Stimulated activated CD8-positive, alpha-beta memory T cell treated with anti-CD3 and anti-CD28 coated beads, Interleukin-15, amount 100 ng/mL, for 1 hour (primary cell): ENCODE measurements at regions not wholly inside any gene's neighbourhood (a gene's known extent, or its start where the extent isn't known, plus 50 kb on each side); places are given as distances from the start of the nearest gene placed in this dataset.
"Not testable (repeated sequence)": the region's sequence is repeated elsewhere in the genome, so short reads cannot be mapped to it uniquely, and the experiment has no call there.

Experiments used
- DNase-seq: peaks from one replicate; pipeline ENCODE4 v3.0.0-alpha.2; 2020; ENCODE audit warnings: low read depth

DNA sequence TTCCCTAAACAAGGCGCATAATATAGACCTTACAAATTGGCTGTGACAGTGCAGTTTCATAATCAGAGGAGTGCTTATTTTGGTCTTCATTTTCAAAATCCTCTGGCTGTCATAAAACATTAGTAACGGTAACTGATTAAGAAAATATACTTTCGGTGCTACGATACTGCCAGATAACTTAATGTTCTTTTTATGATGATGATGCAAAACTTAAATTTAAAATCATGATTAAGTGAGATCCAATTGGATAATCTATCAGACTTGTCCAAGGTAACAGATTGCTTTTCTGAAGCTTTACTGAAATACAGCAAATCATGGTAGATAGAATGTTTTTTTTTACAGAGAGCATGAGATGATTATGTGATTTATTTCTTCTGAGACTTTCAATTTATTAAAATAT, 364.2 kb upstream of the CNTN3 start:
- DNase-seq = no peak

DNA sequence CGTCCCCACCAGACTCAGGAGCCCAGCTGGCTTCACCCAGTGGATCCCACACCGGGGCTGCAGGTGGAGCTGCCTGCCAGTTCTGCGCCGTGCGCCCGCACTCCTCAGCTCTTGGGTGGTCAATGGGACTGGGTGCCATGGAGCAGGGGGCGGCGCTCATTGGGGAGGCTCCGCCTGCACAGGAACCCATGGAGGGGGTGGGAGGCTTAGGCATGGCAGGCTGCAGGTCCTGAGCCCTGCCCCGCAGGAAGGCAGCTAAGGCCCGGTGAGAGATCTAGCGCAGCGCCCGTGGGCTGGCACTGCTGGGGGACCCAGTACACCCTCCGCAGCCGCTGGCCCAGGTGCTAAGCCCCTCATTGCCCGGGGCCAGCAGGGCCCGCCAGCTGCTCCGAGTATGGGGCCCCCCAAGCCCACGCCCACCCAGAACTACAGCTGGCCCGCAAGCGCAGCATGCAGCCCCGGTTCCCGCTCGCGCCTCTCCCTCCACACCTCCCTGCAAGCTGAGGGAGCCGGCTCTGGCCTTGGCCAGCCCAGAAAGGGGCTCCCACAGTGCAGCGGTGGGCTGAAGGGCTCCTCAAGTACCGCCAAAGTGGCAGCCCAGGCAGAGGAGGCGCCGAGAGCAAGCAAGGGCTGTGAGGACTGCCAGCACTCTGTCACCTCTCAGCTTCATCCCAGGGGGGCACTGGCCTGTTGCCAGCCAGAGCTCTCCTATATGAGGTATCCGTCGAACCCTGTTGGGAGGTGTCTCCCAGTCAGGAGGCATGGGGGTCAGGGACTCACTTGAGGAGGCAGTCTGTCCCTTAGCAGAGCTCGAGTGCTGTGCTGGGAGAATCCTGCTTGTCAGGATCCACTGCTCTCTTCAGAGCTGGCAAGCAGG, 370.8 kb upstream of the CNTN3 start:
- DNase-seq = not testable (repeated sequence)

DNA sequence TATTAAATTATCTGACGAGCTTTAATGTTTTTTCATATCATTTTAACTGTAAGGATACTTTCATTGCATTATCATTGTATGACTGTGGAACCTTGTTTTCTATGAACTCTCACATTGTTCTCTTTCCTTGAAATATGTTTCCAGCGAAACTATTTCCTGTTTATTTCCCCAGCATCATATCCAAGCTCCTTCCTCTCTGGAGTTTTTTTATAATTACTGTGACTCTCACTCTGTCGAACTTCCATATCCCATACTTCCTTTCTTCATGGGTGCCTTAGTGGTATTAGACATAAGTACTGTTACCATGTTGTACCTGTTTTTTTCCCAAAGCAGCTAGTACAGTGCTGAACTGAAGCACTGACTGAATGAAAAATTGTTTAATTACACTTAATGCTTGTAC, 373.6 kb upstream of the CNTN3 start:
- no peak for DNase-seq

DNA sequence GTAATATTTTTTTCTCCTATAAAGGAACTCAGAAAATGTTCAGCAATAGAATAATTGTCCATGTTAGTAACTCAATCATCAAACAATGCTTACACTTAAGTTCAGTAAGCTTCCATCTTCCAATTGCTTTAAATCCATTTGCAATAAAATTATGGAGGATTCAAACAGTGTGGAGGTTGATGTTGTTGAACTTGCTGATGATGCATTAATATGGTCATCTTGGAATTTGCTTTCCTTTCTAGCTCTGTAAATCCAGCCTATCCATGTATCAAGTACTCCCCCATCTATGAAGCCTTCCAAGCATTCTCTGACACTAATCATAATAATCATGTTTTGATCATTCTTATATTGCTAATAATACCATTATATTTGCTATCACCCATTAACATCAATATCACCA, 378.4 kb upstream of the CNTN3 start:
- no peak for DNase-seq

DNA sequence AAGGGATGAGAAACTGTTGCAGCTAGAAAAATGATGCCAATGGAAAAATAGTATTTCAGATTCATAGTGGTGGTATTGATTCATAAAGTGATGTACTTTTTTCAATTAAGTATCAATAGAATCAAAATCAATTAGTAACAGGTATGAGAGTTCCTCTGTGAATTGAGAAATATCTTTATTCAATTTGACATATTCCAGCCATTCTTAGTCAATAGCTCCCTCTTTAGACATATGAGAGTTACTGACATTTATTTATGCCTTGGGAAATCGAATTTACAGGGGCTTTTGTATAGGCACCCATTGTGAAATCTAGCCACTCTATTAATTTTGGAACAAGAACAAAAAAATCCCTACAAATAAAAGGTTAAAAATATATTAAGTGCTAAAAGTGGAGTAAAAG, 386.9 kb upstream of the CNTN3 start:
- no peak for DNase-seq

DNA sequence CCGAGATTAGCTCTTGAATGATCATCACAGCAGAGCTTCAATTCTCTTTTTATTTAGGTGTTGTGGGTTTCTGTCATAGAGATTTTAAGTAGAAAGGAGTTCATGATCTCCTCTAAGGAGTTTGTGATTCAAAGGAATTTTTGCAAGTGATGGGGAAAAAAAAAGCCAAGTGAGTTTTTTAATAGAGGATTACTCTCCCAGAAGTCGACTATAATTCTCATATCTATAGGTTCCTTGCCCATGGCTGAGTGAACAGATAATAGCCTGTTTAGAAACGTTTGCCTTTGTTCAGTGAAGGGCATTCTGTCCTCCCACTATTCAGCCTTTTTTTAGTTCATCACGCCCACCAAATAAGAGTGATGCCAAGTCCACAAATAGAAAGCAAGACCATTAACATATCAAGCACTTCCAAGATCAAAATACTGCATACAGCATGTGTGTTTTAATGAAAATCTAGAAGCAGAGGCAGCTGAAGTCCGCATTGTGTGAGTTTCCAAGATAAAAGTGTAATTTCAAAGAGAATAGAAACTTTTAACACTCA, 398.4 kb upstream of the CNTN3 start:
- DNase-seq = no peak

DNA sequence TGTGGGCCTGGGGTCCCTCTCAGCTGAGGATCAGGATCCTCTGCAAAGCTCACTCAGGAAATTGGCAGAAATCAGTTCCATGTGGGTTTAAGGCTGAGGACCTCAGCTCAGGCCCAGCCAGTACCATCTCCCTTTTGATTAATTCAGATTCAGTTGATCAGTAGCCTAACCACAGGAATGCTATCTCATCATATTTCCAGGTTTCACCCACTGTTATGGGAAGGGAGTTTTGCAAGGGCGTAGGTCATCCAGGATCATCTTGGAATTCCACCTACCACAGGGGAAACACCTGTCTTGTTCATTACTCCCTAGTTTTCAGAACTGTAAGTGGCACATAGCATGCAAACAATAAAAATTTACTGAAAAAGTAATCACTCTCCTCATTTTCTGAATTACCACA, 399.5 kb upstream of the CNTN3 start:
- DNase-seq = no peak

DNA sequence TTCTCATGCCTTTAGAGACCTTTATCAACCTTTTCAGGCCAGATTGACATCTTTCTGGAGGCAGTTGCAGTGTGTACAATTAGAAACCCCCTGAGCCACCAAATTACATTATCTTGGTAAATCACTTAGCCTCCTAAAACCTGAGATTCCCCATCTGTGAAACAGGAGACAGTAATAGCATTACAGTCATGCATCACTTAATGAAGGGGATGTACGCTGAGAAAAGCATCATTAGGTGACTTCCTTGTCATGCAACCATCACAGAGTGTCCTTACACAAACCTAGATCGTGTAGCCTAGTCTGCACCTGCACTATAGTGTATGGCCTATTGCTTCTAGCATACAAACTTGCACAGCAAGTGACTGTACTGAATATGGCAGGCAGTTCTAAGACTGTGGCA, 400.8 kb upstream of the CNTN3 start:
- no peak for DNase-seq

DNA sequence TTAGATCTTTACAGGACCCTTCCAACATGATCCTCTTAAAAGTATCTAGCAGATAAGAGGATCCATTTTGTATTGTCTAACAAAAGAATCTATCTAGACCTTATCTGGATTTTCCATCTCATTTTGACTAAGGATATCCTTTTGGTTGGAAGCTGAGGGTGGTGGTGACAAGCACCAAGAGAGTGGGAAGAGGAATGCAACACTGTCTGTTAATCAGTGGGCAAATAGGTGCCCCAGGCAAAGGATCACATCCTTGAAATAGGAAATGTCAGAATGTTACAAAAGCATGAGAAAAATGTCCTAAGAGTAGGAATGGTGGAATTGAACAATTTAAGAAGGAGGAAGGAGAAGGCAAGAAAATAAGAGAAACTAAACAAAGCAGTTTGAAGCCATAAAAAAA, 420.7 kb upstream of the CNTN3 start:
- no peak for DNase-seq

DNA sequence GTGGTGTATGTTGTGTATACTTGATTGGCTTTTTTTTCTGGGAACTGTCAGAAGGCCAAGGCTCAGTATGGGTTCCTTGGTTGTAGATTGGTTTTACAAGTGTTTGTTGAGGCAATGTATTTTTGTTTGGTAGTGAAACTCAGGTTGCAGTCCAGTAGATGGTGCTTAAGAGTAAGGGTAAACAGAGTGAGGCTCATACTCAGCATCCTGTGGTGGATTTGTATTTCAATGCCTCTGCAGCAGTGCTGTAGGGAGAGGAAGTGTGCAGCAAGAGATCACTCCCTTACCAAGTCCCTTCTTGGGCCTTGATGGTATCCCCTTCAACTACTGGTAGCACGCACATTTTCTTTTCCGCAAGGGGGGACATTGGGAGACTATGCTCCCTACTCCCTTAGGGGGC, 428.5 kb upstream of the CNTN3 start:
- no peak for DNase-seq

DNA sequence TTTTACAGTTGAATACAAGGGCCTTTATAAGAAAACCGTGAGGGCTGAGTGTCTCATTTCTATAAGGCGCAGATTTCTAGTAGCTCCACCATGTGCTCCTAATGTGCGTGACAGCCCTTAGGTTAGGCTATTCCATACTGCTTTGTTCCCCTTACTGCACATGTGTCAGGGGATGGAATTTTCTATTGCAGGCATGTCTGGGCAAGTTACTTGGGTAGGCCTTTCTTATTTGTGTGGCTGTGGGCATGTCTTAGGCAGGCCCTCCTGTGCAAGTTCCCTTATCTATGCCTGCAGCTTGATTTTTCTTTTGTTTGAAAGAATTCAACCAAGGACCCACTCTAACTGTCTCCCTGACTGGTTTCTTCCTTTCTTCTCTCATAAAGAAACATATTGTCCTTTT, 434.2 kb upstream of the CNTN3 start:
- no peak for DNase-seq

DNA sequence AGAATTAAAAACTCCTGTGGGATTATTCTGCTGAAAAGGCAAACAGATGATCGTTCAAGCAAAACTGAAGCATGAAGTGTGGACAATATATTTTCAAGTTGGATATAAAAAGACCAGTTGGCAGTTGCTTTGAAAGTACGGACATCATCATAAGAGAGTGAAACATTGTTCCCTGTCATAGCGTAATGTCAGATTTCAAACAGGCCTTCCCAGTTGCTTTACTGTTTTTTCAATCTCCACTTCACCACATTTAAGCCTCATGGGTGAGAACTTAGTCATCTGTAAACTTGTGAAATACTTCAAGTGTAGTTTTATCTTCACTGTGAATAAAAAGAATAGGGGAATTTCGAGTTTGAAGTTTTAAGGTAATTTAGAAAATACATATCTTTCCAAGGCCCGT, 435.1 kb upstream of the CNTN3 start:
- DNase-seq = no peak

DNA sequence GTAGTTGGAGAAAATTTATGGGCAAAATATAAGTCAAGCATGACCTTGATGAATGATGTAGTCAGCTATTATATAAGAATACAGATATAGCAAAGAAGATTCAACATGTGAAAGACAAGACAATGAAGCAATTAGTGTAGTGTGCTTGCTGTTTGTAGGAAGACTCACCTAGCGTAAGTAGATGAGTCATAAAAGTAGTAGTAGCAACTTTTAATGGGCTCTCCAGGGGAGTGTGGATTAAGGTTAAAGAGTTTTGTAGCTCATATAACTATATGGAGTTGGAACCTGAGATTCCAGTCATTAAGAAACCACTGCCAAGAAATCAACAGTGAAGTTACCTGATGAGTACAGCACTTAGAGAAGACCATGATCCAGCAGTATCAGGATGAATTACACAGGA, 444.7 kb upstream of the CNTN3 start:
- DNase-seq = no peak

DNA sequence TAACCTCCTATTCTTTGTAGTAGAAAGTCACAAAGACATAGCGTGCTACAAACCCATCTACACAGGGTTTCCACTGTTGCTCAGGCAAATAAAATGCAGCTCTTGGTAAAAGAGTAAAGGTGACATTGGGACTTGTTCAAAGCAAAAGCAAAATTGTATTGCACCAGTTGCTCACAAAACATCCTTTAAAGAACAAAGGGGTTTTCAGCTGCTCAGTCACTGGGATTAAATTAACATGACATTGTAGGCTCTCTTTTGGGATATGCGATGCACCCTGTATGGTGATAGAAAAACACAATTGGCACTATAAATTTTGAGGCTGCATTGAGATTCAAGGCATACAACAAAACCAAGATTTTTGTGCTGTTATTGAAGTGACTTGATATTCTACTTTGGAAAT, 447.3 kb upstream of the CNTN3 start:
- DNase-seq = no peak

DNA sequence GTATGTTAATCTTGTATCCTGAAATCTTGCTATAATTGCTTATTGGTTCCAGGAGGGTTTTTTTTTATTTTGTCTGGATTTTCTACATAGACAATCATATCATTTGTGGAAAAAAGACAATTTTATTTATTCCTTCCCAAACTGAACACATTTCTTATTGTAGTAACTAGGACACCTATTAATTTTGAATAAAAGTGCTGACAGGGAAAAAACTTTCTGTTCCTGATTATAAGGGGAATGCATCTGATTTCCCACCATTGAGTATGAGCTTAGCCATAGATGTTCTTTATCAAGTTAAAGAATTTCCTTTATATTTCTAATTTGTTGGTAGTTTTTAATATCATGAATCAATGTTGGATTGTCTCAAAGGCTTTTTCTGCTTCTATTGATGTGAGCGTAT, 460.7 kb upstream of the CNTN3 start:
- DNase-seq = no peak

DNA sequence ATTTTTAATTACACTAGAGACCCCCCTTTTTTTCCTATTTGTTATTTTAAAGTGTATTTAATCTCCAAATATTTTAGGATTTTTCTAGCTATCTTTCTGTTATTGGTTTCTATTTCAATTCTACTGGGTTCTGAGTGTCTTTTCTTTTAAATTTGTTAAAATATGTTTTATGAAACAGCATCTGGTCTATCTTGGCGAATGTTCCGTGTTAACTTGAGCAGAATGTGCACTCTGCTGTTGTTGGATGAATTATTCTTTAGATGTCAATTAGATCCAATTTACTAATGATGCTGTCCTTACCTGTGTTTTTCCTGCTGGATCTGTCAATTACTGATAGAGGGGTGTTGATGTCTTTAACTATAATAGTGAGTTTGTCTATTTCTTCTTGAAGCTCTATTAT, 462.0 kb upstream of the CNTN3 start:
- DNase-seq = no peak

DNA sequence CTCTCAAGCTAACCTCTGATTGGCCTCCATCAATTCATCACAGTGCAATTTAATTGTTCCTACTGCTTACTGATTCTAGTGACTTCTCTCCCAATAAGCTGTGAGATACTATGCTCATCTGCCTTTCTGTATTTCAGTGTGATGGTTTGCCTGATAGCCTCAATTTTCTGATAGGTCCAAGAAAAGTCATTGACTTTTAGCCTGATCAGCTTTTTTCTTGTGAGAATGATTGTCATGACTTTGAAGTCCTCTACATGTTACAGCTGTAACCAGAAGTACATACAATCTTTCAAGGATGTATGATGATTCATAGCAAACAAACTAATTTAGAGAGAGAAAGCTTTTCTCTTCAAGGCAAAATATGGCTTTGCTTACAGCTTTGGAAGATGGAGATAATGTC, 463.8 kb upstream of the CNTN3 start:
- no peak for DNase-seq

DNA sequence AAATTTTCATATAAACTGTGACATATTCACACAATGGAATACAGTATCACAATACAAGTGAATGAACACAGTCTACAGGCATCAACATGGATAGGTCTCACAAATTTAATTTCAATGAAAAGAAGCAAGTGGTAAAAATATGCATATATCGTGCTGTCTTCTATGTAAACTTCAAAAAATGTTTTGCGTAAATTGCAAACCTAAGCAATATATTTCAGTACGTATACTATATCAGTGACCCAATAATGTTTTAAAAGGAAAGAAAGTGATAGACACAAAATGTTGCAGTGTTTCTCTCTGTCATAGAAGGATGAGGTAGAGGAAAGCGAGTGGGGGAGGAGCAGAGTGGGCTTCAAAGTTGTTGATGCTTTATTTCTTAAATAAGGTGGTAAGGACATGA, 468.4 kb upstream of the CNTN3 start:
- no peak for DNase-seq

DNA sequence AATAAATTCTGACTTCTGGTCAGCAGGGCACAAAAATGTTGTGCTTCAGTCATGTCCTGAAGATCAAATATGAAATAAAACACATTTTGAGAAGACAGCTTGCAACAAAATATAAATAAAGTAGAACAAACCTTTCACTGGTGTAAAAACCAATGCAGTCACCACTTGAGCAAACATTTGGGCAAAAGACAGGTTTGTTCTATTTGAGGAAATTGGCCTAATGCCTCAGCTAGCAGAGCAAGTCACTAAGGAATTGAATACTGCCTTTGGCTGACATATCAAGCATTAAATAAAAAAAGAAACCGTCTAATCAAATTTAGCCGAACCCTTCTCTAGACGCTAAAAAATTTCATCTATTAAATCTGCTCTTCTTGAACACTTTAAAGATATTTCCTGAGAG, 475.4 kb upstream of the CNTN3 start:
- DNase-seq = no peak

DNA sequence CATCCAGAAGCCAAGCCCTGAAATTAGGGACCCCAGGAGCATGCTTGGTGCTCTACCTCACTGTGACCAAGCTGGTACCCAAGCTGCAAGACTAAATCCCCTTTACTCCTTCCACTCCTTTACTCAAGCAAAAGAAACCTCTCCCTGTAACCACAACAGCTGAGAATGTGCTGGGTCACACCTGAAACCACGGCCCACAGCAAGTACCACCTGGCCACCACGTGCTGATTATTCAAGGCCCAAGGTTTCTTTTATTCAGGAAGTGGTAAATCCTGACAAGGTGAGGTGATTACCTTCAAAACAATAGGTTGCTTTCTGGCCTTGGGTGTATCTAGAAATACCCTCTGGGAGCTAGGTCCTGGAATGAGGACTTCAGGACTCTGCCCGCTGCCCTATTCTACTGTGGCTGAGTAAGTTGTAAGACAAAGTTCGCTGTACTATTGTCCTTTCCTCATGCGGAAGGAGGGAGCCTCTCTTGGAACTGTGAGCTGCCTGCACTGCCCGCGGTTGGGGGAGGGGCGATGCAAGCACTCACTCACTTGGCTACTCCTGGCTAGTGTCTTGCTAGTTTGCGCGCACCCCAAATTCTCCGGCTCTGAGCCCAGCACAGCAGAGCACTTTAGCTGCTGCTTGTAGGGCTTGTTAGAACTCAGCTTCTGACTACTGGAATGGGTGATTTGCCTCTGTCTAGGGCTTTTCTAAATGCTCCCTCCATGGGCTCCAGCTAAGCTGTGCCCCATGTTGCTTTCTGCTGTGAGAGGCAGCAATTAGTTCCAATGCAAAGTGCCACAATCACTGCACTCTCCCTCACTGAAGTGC, 487.1 kb upstream of the CNTN3 start:
- no peak for DNase-seq

DNA sequence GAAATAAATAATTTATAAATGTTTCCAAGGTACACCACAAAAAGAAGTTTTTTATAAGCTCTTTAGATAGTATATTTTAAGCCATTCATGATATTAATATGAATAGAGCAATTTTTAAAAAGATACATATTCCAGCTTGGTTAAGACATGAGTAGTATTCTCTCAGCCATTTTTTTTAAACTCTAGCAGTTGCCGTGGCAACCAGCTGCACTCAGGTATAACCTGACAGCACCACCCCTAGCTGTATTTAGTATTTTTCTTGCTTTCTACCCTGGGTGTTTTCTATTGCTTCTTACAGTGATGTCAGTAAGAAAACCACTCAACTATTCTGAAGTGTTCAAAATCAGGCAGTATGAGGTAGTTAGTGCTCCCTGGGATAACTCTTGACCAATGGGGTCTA, 496.3 kb upstream of the CNTN3 start:
- no peak for DNase-seq

DNA sequence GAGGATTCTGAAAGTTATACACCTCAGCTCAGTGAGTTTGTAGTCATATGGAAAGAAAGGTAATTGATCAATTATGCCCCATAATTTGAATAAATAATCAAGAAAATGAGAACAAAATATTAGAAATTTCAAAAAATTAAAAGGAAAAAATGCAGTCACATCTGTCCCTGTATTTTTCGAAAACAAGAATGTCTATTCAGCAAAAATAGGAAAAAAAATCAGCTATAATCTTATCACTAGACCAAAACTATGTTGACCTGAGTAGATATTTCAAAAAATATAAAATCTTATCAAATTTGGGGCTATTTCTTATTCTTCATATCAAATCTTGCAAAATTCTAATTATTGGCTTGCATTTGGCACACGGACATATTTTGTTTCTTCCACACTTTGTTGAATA, 501.2 kb upstream of the CNTN3 start:
- no peak for DNase-seq

DNA sequence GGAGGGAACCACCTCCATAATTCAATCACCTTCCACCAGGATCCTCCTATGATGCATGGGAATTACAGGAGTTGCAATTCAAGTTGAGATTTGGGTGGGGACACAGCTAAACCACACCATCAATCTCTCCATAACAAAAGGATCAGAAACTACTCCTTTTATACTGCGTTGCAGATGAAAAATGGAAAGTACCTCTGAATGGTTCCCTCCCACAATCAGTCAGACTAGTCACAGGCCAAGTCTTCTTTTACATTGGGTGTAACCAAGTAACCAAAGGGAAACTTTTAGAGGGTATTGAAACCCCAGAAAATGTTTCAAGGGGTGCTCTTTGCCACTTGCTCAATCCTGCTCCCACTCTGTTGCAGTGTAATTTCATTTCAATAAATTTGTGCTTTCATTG, 504.3 kb upstream of the CNTN3 start:
- no peak for DNase-seq
